ENCODE measurements at regions not wholly inside any gene's neighbourhood (a gene's known extent, or its start where the extent isn't known, plus 50 kb on each side); places are given as distances from the start of the nearest gene placed in this dataset.
A peak's percentile ranks its signal among the peaks of the same experiment; 100 is the strongest.

GRCh38 chrX:23505531-23506303, 161.6 kb upstream of the PRDX4 start:
- peaks cover 0 to 3% (median 0%) of the 10 kb centered on the region in 3 donors for H3K27me3 ChIP-seq (ENCODE audit: control insufficient read depth in 3 of 3, insufficient read depth in 3 of 3, low read length in 2 of 3)
- WGBS, 2 donors = 55 to 72% methylated on average over 6 of the region's 6 CpGs
- ATAC-seq (ENCODE audit: insufficient read depth, low FRiP score) (no peak), DNase-seq (peak in 2 of 3 donors; percentile 6 to 23)
- no peak for TF ChIP-seq CTCF (IDR thresholded peaks at IDR 0.05; ENCODE audit: control extremely low read depth, extremely low read depth)
- H3K9me3 ChIP-seq (ENCODE audit: control insufficient read depth in 4 of 4, insufficient read depth in 3 of 4, low read length in 3 of 4) = peaks cover 0 to 10% (median 0%) of the 10 kb centered on the region in 4 donors
- H3K9ac ChIP-seq (ENCODE audit: insufficient read depth in 1 of 2, low read length in 2 of 2) = no peak overlapping the region
- no peaks in the 10 kb centered on the region for H3K4me1 ChIP-seq (ENCODE audit: control insufficient read depth in 5 of 5, insufficient read depth in 5 of 5, low read length in 5 of 5)
- H3K36me3 ChIP-seq (ENCODE audit: control insufficient read depth in 4 of 4, insufficient read depth in 4 of 4, low read length in 4 of 4) = no peaks in the 10 kb centered on the region
- H3K27ac ChIP-seq (ENCODE audit: low read depth in 1 of 2, low read length in 1 of 2) = no peak overlapping the region
- H3K4me3 ChIP-seq = no peak overlapping the region

GRCh38 chrX:23509256-23509655, 158.0 kb upstream of the PRDX4 start:
- no peaks in the 10 kb centered on the region for H3K4me1 ChIP-seq (ENCODE audit: control insufficient read depth in 5 of 5, insufficient read depth in 5 of 5, low read length in 5 of 5)
- DNase-seq (no peak), ATAC-seq (ENCODE audit: insufficient read depth, low FRiP score) (no peak)
- H3K27me3 ChIP-seq (ENCODE audit: control insufficient read depth in 3 of 3, insufficient read depth in 3 of 3, low read length in 2 of 3) = peaks cover 0 to 6% (median 0%) of the 10 kb centered on the region in 3 donors
- H3K9ac ChIP-seq (ENCODE audit: insufficient read depth in 1 of 2, low read length in 2 of 2) = no peak overlapping the region
- WGBS, 2 donors = 68 to 100% methylated on average over 1 of the region's 1 CpG
- no peaks in the 10 kb centered on the region for H3K36me3 ChIP-seq (ENCODE audit: control insufficient read depth in 4 of 4, insufficient read depth in 4 of 4, low read length in 4 of 4)
- peaks cover 0 to 8% (median 0%) of the 10 kb centered on the region in 4 donors for H3K9me3 ChIP-seq (ENCODE audit: control insufficient read depth in 4 of 4, insufficient read depth in 3 of 4, low read length in 3 of 4)
- no peak overlapping the region for H3K27ac ChIP-seq (ENCODE audit: low read depth in 1 of 2, low read length in 1 of 2)
- TF ChIP-seq CTCF (IDR thresholded peaks at IDR 0.05; ENCODE audit: control extremely low read depth, extremely low read depth) = no peak
- no peak overlapping the region for H3K4me3 ChIP-seq

- no peak for DNase-seq
- Histone ChIP-seq H3K9ac (ENCODE audit: insufficient read depth in 1 of 2, low read length in 2 of 2) (no peak overlapping the region), H3K9me3 (ENCODE audit: control insufficient read depth in 4 of 4, insufficient read depth in 3 of 4, low read length in 3 of 4) (peaks cover 0 to 6% (median 0%) of the 10 kb centered on the region in 4 donors), H3K36me3 (ENCODE audit: control insufficient read depth in 4 of 4, insufficient read depth in 4 of 4, low read length in 4 of 4) (no peaks in the 10 kb centered on the region), H3K27ac (ENCODE audit: low read depth in 1 of 2, low read length in 1 of 2) (no peak overlapping the region), H3K4me3 (no peak overlapping the region), H3K4me1 (ENCODE audit: control insufficient read depth in 5 of 5, insufficient read depth in 5 of 5, low read length in 5 of 5) (no peaks in the 10 kb centered on the region), H3K27me3 (ENCODE audit: control insufficient read depth in 3 of 3, insufficient read depth in 3 of 3, low read length in 2 of 3) (peaks cover 0 to 6% (median 0%) of the 10 kb centered on the region in 3 donors)
- WGBS, 2 donors = 48 to 71% methylated on average over 2 of the region's 2 CpGs
- no peak for TF ChIP-seq CTCF (IDR thresholded peaks at IDR 0.05; ENCODE audit: control extremely low read depth, extremely low read depth)
- ATAC-seq (ENCODE audit: insufficient read depth, low FRiP score) = no peak
Observed at GRCh38 chrX:23511793-23512192, 155.5 kb upstream of the PRDX4 start.
